Psoas muscle (tissue), 7 donors: ENCODE measurements at regions not wholly inside any gene's neighbourhood (a gene's known extent, or its start where the extent isn't known, plus 50 kb on each side); places are given as distances from the start of the nearest gene placed in this dataset.

Experiments
- ATAC-seq, 4 donors: fragments of 200-7000 bp; cut with Tn5 transposase; one replicate each; pipeline ENCODE4 v1.9.1; 2020; ENCODE audit warnings: moderate library complexity in 3 of 4, mild to moderate bottlenecking in 2 of 4
- DNase-seq, 2 donors: peaks; one replicate each; pipeline ENCODE4 v3.0.0-alpha.2; 2020
- H3K27ac ChIP-seq: fragments of 200-600 bp; one replicate; pipeline ENCODE4 v1.8.0; 2022
- H3K27me3 ChIP-seq, 3 donors: fragments of 200-600 bp in 1 of 3; one replicate each; pipeline versions ENCODE4 v1.6.1 to v1.8.0; 2013 to 2022; ENCODE audit warnings: low read length in 2 of 3, mild to moderate bottlenecking in 2 of 3, moderate library complexity in 1 of 3; ENCODE audit not compliant: insufficient read depth in 3 of 3
- H3K36me3 ChIP-seq, 2 donors: fragments of 200-600 bp in 1 of 2; one replicate each; pipeline versions ENCODE4 v1.6.1 to v1.8.0; 2013 to 2022; ENCODE audit warnings: low read depth in 1 of 2, mild to moderate bottlenecking in 1 of 2, moderate library complexity in 1 of 2; ENCODE audit not compliant: insufficient read depth in 1 of 2
- H3K4me1 ChIP-seq: fragments of 200-600 bp; one replicate; pipeline ENCODE4 v1.8.0; 2022
- H3K4me3 ChIP-seq: fragments of 200-600 bp; one replicate; pipeline ENCODE4 v1.8.0; 2022; ENCODE audit warnings: mild to moderate bottlenecking
- H3K9me3 ChIP-seq: fragments of 200-600 bp; one replicate; pipeline ENCODE4 v1.8.0; 2022
- CTCF ChIP-seq: fragments of 200-600 bp; IDR thresholded peaks from one replicate; pipeline ENCODE4 v1.8.0; 2022; ENCODE audit warnings: antibody characterized with exemption
- WGBS, 3 donors: extraction: QIAGEN DNeasy Blood & Tissue Kit; methylation state at CpG; one replicate each; pipeline versions ENCODE4 v1.1.6 to v1.1.7; 2013; 5-methylcytosine and 5-hydroxymethylcytosine counted together
- intact Hi-C, 2 donors: fragments of 100-400 bp; cut with DNase I; formaldehyde crosslinking; loops; one replicate each; pipeline versions ENCODE4 v1.11.0 to v1.14.2; 2022
- donor health status: healthy with polysubstance abuse.
- donor health status: DM: no; HTN: no; CAD: no; lungs with moderate emphysema.
- donor health status: Bipolar disorder and iron deficiency.
- donor health status: healthy.
- donor health status: DM: yes; HTN: yes; CAD: no.
- donor health status: DM: no; HTN: no; CAD: no.
- donor health status: DM: yes; HTN: yes; CAD: no.

DNA sequence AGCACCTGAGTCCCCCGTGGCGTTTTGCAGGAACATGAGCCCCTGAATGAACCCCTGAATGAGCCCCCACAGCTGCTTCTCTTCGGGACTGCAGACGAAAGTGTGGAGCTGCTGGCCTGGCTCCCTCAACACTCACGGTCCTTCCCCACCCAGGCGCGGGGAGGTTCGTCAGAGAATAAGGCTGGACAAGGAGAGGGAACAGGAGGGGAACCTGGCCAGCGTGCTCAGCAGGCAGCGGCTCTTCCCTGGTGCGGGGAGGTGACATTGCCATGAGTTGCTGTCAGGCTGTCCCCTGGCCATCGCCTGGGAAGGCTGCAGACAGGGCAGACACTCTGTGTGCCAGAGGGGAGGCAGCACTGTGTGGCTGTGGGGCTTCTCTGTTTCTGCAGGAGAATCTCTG lies 80.9 kb upstream of the SHH start:
- WGBS, 3 donors = 61 to 73% (median 68%) methylated on average over 11 to 12 of the region's 12 CpGs
- Histone ChIP-seq H3K27me3 (no peaks in the 10 kb centered on the region), H3K36me3 (no peaks in the 10 kb centered on the region), H3K9me3 (no peaks in the 10 kb centered on the region), H3K27ac (no peak overlapping the region), H3K4me1 (no peaks in the 10 kb centered on the region), H3K4me3 (no peak overlapping the region)
- intact Hi-C loops = no loop called here
- TF ChIP-seq CTCF = no peak
- ATAC-seq = no peak
- DNase-seq = peak in 1 of 2 donors; percentile 17

- Histone ChIP-seq H3K27ac (no peak overlapping the region), H3K27me3 (no peaks in the 10 kb centered on the region), H3K4me1 (no peaks in the 10 kb centered on the region), H3K9me3 (no peaks in the 10 kb centered on the region), H3K36me3 (no peaks in the 10 kb centered on the region), H3K4me3 (no peak overlapping the region)
- ATAC-seq (no peak), DNase-seq (peak in 1 of 2 donors; percentile 26)
- intact Hi-C loops = no loop called here
- 69 to 75% (median 69%) methylated on average over 24 of the region's 24 CpGs for WGBS, 3 donors
- TF ChIP-seq CTCF = no peak
Measured at GRCh38 chr7:155889636-155890511, 77.6 kb upstream of the SHH start.

DNA sequence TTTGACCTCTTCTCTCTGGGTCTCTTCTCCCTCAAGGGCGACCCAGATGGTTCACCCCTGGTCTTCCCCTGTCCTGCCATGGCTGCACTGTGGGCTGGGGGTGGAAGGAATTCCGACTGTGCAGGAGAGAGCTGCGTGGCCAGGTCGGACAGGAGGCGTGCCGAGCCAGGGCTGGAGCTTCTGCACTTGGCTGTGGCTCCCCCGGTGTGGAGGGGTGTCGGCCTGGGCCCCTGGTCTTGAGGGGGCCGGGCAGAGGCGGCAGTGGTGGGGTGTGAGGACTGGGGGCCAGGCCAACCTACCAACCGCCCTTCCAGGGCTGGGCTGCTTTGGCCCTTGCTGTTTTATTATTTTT lies 74.9 kb upstream of the SHH start:
- ATAC-seq (no peak), DNase-seq (peak in 1 of 2 donors; percentile 19)
- H3K36me3 ChIP-seq = no peaks in the 10 kb centered on the region
- intact Hi-C loops = no loop called here
- H3K4me1 ChIP-seq = no peaks in the 10 kb centered on the region
- WGBS, 3 donors = 78 to 81% (median 78%) methylated on average over 11 of the region's 11 CpGs
- no peak overlapping the region for H3K27ac ChIP-seq
- TF ChIP-seq CTCF = no peak
- no peak overlapping the region for H3K4me3 ChIP-seq
- H3K9me3 ChIP-seq = no peaks in the 10 kb centered on the region
- H3K27me3 ChIP-seq = no peaks in the 10 kb centered on the region

DNA sequence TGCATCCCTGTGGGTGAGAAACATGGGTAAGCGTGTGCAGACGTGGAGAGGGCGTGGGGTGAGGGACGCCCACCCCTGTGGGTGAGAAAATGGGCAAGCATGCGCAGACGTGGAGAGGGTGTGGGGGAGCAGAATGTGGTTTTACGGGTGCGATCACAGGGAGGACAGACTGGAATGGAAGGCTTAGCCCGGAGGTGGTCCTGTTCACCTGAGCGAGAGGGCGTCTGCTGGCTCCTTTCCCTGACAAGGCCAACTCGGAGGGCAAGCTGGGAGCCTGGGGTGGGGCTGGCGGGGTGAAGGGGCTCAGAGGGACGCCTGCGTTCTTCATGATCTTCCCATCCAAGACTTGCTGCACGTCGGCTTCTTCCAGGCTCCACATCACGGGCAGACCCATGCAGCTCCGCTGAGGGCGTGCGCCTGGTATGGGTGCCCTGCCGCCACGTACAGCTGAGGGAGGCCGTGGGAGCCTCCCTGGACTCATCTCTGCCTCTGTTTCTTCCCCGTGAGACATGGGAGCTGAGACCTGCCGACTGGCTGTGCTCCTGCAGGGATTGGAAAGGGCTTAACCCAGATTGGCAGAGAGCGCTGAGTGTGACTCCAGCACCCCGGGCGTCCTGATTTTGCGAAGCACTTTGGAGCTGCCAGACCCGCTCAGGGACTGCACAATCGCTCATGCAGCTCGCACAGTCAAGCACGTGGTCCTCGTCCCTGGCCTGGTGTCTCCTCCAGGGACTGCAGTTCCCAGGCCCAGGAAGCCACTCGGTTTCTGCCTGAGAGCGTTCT lies 74.3 kb upstream of the SHH start:
- no peak for TF ChIP-seq CTCF

More for the DNA sequence above, 74.3 kb upstream of the SHH start:
- intact Hi-C loops = no loop called here
- 84 to 88% (median 84%) methylated on average over 36 to 37 of the region's 37 CpGs for WGBS, 3 donors
- Histone ChIP-seq H3K27ac (no peak overlapping the region), H3K36me3 (no peaks in the 10 kb centered on the region), H3K4me1 (no peaks in the 10 kb centered on the region), H3K4me3 (no peak overlapping the region), H3K9me3 (no peaks in the 10 kb centered on the region), H3K27me3 (no peaks in the 10 kb centered on the region)
- peak in 1 of 2 donors; percentile 42 for DNase-seq
- no peak for ATAC-seq
